ENCODE measurements at regions not wholly inside any gene's neighbourhood (a gene's known extent, or its start where the extent isn't known, plus 50 kb on each side); places are given as distances from the start of the nearest gene placed in this dataset.
"Not testable (repeated sequence)": the region's sequence is repeated elsewhere in the genome, so short reads cannot be mapped to it uniquely, and the experiment has no call there.

DNA sequence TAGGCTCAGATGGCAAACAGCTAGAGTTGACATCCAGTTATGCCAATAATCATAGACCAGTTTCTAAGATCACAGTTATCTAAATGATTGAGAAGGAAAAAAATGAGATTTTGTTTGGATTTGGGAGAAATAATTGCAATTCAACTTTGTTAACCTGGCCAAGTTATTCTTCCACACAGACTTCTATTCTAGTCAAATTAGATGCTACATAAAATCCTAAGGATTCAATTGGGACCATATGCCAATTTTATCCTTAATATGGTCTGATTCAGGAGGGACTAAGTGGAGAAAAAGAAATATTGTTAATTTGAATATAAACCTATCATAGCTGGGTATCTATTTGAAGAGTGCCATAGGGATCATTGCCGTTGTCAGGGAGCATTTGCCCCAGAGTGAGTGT is 178.3 kb upstream of the SLC7A11 start:
- no peak for DNase-seq

DNA sequence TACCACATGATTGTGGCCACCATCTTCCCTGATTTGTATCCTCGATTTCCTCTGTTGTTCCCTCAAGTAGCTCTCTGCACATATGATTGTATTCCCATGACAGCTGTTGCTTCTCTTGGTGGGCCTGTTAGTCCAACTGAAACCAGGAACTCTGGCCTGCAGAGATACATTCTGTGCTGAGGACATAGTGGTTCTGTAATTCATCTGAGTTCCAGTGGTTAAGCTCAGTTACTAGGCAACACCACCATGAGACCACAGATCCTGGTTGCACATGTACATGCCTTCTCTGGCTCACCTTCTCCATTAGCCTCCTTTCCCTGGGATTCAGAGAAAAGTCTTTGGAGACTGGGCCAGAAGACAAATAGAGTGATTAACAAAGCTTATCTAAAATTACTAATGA is 172.1 kb upstream of the SLC7A11 start:
- DNase-seq: no peak

DNA sequence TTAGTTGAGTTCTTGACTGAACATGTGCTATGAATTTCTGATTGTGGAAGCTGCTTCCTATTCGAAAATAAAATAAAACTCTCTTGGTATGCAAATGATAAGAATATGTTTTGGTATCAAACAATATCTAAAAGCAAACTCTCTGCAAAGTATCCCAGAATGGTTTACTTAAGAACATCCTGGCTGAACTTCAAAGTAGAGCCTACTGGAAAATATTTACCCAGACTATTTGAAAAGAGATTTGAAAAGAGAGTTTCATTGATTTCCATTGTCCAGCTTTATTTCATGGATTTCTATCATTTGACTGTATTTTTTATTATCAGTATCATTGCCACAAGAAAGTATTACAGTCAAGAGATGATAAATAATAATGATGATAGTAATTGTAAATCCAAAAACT is 171.1 kb upstream of the SLC7A11 start:
- no peak for DNase-seq

DNA sequence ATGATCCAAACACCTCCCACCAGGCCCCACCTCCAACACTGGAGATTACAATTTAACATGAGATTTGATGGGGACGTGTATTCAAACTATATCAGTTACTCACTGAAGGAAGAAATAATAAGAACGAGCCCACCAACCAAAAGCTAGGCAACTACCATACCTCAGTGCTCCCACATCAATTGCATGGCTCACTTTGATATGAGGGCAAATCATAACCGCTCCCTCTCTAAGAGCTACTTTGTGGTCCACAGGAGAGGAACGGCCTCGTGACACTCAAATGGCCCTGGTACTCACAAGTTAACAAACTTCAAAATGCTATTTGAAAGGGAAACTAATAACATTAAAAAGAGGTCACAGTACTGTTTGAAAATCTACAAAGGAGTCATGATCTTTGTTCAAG is 170.7 kb upstream of the SLC7A11 start:
- DNase-seq: no peak

DNA sequence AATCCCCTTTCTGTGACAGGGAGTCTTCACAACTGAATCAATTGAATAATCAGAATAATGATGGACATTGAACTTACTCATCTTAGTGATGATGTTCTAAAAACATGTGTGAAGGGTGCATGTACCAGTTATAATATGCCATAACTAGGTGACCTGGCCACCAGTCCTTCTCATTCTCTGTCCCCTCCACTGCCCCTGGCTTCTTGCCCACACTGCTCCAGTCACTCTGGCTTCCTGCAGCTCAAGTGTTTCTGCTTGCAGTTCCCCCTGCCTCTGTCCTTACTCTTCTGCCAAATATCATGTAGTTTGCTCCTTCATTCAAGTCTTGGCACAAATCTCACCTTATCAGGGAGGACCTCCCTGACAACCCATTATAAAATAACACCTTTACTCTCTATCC is 168.1 kb upstream of the SLC7A11 start:
- DNase-seq: no peak

DNA sequence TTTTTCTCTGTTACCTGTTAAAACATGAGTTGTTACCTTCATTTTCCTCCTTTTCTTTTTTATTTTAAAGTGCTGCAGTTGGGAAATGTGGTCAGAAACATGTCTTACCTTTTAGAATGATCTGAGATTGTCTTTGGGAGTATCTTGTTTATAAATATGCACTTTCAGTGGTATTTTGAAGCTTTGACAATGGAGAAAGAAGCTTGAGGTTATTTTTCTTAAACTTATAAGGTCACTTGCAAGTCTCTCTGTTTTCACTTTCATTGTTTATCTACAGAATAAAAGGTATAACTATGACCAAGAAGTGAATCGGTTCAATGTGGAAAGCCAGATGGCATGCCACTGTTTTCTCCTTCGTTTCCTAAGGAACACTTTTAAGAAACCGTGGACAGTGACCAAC is 167.5 kb upstream of the SLC7A11 start:
- DNase-seq: no peak

DNA sequence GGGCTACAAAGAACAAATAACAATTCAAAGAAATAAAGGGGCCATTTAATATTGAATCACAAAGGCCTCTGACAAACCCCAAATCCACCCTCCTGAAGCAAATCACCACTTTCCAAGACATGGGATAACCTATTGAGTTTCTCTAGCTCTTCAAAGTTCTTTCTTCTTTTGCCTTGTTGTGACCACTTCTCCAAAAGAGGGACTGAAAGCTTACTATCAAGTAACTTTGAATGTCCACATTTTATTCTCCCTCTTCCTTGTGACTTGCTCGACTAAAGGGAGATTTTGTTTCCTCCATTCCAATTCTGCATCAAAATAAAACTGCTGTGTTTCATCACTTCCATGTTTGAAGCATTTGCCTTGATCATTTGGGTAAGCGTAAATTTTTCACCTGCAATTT is 166.6 kb upstream of the SLC7A11 start:
- no peak for DNase-seq

DNA sequence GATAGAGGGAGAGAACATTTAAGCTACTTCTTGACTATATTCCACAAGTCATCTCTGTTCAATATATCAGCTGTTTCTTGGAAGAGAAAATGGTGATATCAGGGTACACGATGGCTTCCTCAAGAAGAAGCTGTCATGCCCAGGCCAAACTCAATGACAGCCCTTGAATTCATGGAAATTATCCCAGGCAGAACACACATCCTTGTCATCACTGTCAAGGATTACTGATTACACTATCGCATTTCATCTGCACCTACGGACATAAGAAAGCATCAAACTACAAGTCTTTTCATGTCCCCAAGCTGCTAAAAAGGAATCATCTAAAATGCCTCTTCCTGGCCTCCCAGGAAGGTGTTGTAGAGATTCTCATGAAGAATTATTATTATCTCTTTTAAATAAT is 165.2 kb upstream of the SLC7A11 start:
- DNase-seq: no peak

DNA sequence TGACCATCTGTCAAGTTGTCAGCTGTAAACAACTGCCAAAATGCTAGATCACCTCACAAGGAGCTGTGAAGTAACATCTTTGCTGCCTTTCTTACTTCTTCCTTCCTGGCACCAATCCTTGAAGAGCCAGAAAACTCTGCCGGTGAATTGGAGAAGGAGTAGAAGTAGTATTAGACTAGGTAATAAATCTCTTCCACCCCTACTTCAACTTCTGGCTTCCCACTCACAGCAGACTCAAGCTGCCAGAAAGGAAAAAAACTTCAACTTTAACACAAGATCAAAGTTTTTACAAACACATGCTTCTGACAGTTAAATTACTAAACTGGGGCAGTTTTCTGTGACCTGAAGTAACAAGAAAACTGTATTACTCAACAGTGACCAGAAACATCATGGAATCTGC is 164.7 kb upstream of the SLC7A11 start:
- DNase-seq: peak; percentile 12

DNA sequence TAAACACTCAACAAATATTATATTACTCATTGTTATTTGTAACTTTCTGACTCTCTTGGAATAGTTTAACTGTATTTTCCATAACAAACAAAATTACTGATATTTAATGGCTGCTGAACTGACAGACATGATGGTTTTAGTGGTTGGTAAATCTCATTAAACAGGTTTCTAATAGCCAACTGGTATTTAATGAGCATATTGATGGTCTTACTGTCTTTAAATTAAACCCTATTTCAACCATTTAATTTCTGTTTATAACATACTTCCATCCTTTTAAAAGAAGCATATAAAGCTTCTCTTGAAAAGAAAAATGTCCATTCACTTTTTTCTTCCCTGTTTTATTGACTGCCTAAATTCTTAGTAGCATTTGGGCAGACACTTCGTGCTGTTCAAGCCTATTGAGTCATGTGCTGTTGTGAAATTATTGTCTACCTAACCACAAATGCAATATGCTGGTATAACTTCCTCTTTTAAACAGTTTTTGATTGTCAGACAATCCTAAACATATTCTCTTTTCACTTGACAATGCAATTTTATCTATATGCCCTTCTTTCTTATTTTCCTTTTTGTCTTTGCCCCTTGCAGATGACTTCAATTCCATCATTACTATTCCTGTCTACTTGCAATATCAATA is 163.9 kb upstream of the SLC7A11 start:
- peak; percentile 60 for DNase-seq

DNA sequence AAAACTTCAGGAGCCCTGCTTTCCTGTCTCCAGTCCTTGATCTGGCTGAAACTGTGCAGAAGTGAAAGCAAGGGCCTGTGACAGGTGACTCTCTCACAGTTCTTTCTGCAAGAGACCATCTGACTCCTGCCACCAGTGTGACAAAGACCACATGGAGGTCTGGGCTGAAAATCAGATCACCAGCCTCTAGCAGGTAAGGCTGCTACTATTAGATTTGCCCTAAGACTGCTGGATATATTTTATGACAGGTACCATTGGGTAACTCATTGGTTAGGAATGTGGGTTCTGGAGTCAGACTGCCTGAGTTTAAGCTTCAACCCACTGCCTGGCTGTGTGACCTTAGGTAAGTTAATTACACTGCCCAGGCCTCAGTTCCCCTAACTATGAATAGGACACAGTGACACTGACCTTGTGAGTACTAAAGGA is 163.3 kb upstream of the SLC7A11 start:
- DNase-seq: no peak

DNA sequence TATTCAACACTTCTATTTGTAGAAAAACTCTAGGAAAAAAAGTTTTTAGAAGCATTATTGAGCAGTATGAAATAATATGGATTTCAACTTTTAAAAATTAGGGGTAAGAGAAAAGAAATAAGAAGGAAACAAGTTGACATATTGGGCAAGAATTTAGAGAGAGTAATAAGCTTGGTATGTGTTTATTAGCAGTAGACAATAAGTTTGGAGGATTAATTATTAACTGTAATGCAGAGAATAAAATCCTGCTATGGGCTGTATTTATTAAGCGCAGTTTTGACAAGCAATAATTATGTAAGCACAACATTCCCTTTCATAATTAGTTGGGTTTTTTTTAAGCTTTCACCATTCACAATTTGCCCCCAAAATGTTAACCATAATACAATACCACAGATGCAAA is 162.7 kb upstream of the SLC7A11 start:
- no peak for DNase-seq

DNA sequence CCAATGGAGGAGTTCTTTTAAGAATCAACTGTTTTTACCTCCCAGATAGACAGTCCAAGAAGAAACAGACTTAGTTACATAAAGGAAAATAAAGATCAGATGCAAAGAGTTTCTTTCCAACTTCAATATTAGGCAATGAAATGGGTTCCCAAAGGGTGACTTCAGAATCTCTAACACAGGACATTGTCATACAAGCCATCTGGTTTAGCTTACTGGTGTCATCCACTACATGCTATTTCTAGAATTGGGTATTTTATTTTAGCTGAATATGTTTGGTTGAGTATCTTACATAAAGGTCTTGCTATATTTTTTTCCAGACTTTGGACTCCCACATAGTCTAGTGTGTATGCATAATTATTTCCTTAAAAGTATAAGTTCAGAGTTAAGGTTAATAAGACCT is 162.1 kb upstream of the SLC7A11 start:
- no peak for DNase-seq

DNA sequence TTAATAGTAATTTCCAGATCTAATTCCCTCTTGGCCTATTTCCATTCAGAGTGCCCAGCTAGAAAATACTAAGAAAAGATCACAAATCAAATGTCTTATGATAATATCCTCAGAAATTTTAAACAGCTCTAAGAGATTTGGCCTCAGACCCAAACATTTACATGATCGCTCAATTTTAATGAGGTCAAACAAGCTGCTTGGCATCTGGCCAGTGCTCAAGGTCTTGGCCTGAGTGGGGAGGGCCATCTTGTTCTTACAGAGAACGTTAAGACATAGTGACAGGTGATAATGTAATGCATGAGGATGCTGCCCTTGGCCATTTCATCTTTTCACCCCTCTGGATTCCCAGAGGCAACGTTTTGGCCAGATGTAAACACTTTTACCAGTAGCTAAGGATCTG is 159.2 kb upstream of the SLC7A11 start:
- DNase-seq: no peak

DNA sequence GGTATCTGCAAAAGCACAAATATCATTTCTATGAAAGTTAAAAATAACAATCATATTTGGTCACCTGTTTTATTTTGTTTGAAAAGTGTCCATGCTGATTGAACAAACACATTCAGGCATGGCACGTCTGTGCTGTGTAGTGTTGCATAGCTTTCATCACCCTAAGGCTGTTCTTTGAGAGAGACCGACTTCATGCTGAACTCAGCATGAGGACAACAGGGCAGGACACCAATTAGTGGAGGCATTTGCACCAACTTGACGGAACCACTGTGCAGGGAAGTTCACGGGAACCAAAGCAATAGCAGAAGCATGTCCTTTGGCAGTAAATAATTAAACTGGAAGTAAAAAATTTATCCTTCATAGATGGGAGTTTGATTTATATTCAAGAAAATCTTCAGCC is 158.4 kb upstream of the SLC7A11 start:
- no peak for DNase-seq

DNA sequence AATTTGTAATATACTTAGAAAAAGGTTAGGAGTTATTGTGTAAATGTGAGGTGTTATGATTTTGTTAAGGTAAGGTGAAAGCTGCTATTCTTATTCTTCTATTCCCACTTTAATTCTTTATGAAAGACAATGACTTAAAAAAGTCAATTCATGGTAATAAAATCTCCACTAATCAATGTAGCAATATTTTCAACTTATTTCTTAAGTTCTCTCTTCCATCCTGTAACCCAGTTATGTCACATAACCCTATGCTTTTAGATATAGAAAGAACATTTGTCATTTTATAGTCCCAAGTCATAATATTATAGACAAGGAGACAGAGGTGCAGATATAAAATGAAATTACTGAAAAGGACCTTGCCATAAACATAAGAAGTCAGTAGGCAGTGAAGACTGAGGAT is 157.9 kb upstream of the SLC7A11 start:
- no peak for DNase-seq

DNA sequence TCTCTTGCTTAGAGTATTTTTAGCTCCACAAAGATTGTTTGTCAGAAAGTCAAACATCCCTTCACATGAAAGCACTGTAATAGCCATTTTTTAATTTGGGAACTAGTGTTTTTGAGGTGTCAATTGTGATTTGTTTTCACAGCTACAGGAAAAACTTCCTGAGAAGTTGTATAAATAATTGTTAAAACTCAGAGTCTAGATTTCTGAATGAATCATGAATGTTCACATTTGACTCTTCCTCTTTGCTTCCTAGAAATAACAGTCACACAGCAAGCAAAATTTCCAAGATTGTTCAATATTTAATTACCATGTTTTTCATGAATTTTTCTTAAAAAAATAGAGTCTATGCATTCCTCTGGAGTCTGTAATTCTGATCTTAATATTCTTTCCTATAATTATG is 156.9 kb upstream of the SLC7A11 start:
- DNase-seq: no peak

DNA sequence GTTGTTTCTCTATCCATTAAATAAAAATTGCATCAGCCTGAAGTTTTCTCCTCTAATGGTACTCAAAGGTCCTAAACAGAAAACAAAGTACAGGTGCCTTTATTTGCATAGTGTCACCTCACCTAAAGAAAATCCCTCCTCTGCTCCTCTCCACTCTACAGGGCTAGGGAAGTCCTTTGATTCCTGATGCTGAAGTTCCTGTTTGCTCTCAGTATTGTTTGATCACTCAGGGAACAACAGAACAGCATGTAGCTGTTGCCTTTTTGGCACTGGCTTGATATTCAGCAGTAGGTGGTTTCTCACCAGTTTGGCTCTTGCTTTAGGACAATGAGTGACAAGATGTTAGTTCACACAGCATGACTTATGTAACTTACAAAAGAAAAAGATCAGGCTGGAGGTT is 156.2 kb upstream of the SLC7A11 start:
- DNase-seq: no peak

DNA sequence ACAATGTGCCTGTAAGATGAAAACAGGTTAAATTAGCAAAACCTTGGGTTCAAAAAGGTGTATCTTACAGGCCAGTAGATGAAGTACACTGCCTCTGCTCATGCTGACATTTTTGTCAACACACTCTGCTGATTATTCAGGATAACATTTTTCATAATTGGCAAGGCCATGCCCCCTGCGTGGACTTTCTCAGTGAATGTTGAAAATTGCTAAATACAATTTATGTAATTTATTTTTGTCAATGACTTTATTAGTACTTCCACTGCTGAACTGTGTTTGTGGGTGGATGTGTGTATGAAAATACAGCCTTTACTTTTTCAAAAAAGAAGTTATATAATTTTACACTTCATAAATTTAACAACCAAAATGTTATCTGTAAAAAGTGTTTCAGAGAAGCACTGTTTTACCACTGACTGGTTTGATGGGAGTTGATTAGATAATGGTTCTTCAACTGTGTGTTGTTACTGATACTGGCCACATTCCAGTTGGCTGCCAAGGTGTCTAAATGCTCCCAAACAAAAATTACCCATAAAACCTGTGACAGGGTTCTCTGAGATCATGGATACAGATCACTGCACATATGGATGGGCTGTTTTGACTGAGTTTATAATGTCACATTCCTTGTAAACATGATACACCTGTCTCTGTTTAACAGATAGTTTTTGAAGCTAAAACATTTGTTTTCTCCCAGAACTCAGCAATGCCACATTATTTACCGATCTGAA is 151.9 kb upstream of the SLC7A11 start:
- no peak for DNase-seq

DNA sequence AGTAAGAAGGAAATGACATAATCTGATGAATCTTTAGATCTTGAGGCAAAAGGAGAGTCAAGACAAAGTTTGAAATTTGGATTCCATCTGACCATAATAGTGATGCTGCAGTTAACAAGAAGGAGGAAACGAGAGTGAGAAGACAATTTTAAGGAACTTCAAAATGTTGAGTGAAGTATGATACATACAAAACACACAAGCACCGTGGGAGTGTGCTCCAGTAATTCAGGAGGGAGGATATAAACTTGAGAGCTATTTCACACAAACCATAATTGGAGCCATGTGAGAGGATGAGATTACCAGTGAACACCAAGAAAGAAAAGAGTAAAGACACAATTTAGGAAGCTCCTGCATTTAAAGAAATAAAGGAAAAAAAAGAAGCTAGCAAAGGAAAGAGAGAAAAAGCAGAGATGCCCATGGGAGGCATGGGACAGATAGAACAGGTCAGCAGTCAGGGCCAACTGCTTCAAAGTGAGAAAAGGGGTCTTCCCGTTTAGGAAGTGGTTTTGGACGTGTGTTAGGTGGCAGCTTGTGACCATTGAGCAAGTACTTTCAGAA is 150.7 kb upstream of the SLC7A11 start:
- DNase-seq: no peak

DNA sequence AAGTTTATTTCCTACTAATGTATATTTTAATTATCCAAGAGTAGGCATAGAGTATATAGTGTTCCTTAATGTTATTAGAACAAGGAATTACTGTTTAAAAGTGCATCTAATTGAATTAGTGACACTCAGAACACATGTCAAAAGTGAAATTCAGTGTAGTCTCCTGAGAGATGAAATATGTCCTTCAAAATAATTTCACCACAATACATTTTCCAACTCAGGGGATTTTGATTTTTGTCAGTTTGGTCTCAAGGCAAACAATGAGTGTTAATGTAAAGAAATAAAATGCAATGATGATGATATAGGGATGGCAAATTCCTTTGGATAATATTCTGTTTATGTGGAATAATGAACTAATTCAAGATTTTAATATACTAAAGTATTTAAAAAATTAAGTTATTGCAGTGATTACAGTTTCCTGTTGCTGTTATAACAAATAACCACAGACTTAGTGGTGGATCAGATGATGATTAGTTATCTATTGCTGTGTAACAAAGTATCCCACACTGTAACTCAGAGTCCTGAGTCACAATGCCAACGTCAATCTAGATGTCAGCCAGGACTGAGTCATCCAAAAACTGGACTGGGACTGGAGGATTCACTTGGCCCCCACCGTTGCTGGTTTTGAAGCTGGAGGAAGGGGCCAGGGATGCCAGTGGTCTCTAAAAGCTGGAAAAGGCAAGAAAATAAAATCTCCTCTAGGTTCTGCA is 148.0 kb upstream of the SLC7A11 start:
- DNase-seq: peak; percentile 34

DNA sequence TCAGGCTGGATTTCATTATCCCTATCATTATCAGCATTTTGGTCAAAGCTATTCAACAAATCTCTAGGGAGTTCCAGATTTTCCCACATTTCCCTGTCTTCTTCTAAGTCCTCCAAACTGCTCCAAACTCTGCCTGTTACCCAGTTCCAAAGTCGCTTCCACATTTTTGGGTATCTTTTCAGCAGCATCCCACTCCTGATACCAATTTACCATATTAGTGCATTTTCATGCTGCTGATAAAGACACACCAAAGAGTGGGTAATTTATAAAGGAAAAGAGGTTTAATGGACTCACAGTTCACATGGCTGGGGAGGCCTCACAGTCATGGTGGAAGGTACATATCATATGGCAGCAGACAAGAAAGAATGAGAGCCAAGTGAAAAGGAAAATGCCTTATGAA is 132.8 kb upstream of the SLC7A11 start:
- no peak for DNase-seq

DNA sequence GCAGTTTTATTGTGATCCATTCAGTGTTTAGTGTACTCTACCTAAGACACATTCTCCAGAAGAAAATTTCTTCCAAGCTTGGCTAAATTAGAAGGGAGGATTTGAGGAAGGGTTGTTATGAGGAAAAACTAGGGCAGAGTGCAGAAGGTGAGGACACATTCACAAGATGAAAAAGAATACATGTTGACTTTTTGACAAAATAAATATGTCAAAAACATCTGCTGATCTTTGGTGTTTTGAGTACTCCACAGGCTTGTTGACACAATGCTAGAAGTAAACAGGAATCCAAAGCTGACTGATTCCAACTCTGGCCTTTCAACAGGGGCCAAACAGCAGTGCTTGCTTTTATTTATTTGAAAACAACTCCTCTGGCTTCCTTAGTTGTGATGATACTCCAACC is 125.8 kb upstream of the SLC7A11 start:
- no peak for DNase-seq

DNA sequence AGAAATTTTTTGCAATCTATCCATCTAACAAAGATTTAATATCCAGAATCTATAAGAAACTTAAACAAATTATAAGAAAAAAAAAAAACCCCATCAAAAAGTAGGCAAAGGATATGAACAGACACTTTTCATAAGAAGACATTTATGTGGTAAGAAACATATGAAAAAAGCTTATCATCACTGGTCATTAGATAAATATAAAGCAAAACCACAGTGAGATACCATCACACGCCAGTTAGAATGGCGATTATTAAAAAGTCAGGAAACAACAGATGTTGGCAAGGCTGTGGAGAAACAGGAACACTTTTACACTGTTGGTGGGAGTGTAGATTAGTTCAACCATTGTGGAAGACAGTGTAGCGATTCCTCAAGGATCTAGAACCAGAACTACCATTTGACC is 110.3 kb upstream of the SLC7A11 start:
- DNase-seq: not testable (repeated sequence)
